ENCODE measurements at regions not wholly inside any gene's neighbourhood (a gene's known extent, or its start where the extent isn't known, plus 50 kb on each side); places are given as distances from the start of the nearest gene placed in this dataset.
"Not testable (repeated sequence)": the region's sequence is repeated elsewhere in the genome, so short reads cannot be mapped to it uniquely, and the experiment has no call there.

GRCh38 chr21:9744166-9744565 is 777.2 kb upstream of the TPTE start:
- H3K27ac ChIP-seq; H3K4me1 ChIP-seq; DNase-seq; H3K27me3 ChIP-seq; H3K4me3 ChIP-seq; H3K36me3 ChIP-seq; H3K9me3 ChIP-seq; intact Hi-C loops (cut with DNase I): not testable (repeated sequence)
- peak in 2 of 4 donors; percentile 10 to 14 for ATAC-seq
- 19% methylated on average over 4 of the region's 4 CpGs for whole genome bisulfite sequencing (ENCODE audit: insufficient coverage, low coverage, low lambda C conversion rate, missing lambda C conversion rate)

DNA sequence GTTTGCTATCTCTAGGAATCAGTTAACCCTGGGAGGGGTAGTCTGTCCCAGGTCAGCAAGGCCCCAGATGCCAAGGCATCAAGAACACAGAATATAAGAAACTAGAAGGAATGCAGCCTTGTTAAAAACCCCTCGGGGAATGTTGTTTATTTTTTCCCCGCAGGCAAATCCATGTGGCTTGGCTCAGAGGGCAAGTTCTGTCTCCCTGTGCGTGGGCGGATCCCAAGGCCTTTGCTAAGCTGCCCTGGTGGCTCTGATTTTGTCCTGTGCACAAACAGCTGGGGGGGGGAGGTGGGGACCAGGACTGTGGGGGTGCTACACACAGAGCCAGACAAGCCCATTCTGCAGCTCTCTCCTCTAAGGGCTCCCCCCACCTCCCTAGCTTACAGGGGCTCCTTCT is 776.8 kb upstream of the TPTE start:
- H3K9me3 ChIP-seq; H3K27ac ChIP-seq; H3K4me1 ChIP-seq; intact Hi-C loops (cut with DNase I); H3K36me3 ChIP-seq; DNase-seq; H3K27me3 ChIP-seq; H3K4me3 ChIP-seq: not testable (repeated sequence)
- peak in 3 of 4 donors; percentile 2 to 18 (median 5) for ATAC-seq
- 41% methylated on average over 4 of the region's 4 CpGs for WGBS (ENCODE audit: insufficient coverage, low coverage, low lambda C conversion rate, missing lambda C conversion rate)

GRCh38 chr21:9745457-9746108 is 775.8 kb upstream of the TPTE start:
- intact Hi-C loops (cut with DNase I); H3K9me3 ChIP-seq; DNase-seq; ATAC-seq; H3K27me3 ChIP-seq; H3K27ac ChIP-seq; H3K4me3 ChIP-seq; H3K36me3 ChIP-seq; H3K4me1 ChIP-seq: not testable (repeated sequence)
- WGBS (ENCODE audit: insufficient coverage, low coverage, low lambda C conversion rate, missing lambda C conversion rate) = 24% methylated on average over 9 of the region's 9 CpGs

GRCh38 chr21:9746311-9746710 is 775.1 kb upstream of the TPTE start:
- not testable (repeated sequence) for H3K9me3 ChIP-seq, DNase-seq
- 15% methylated on average over 2 of the region's 2 CpGs for WGBS (ENCODE audit: insufficient coverage, low coverage, low lambda C conversion rate, missing lambda C conversion rate)

GRCh38 chr21:9746831-9747606 is 774.4 kb upstream of the TPTE start:
- H3K27ac ChIP-seq; H3K4me1 ChIP-seq; intact Hi-C loops (cut with DNase I); H3K27me3 ChIP-seq; H3K4me3 ChIP-seq; H3K9me3 ChIP-seq; ATAC-seq; H3K36me3 ChIP-seq; DNase-seq: not testable (repeated sequence)
- 34% methylated on average over 8 of the region's 8 CpGs for WGBS (ENCODE audit: insufficient coverage, low coverage, low lambda C conversion rate, missing lambda C conversion rate)

More at GRCh38 chr21:9746311-9746710, 775.1 kb upstream of the TPTE start:
- H3K36me3 ChIP-seq; ATAC-seq; H3K4me3 ChIP-seq; intact Hi-C loops (cut with DNase I); H3K4me1 ChIP-seq; H3K27me3 ChIP-seq; H3K27ac ChIP-seq: not testable (repeated sequence)

DNA sequence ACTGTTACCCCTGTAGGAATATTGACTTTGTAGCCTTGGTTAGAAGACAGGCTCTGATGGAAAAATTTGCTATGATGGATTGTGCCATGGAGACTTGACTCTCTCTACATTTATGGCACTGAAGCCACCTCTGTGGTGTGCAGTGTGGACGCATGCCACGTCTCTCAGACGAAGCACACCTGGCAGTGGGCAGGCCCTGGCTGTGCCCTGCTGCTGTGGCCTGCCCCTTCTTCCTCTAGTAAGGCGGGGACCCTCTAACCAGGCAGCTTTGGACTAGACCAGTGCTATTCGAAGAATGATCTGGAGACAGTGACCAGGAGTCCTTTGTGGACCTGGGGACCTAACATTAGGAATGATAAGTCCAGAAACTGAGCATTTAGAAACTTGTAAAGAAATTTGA is 773.5 kb upstream of the TPTE start:
- DNase-seq; H3K36me3 ChIP-seq; intact Hi-C loops (cut with DNase I); H3K9me3 ChIP-seq; H3K4me3 ChIP-seq; H3K27me3 ChIP-seq; ATAC-seq; H3K4me1 ChIP-seq; H3K27ac ChIP-seq: not testable (repeated sequence)
- 40% methylated on average over 4 of the region's 5 CpGs for WGBS (ENCODE audit: insufficient coverage, low coverage, low lambda C conversion rate, missing lambda C conversion rate)

DNA sequence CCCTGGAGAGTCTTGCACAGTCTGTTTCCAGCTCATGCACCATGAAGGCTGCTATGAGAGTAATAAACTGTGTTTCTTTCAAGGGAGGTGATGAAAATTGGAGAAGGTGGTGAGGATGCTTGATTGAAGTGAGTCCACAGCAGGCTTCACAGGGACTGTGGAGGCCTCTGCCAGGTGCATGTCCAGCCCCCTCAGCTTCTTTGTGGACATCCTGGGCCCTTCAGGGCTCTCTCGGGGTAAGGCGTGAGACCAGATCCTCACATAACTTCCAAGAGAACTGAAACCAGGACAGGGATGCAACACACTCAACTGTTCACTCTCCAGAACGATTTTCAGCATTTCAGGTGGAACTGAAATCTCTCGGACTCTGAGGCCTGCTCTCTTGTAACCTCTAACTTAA is 772.9 kb upstream of the TPTE start:
- H3K4me1 ChIP-seq; H3K36me3 ChIP-seq; H3K27ac ChIP-seq; DNase-seq; H3K9me3 ChIP-seq; H3K27me3 ChIP-seq; ATAC-seq; intact Hi-C loops (cut with DNase I); H3K4me3 ChIP-seq: not testable (repeated sequence)
- WGBS (ENCODE audit: insufficient coverage, low coverage, low lambda C conversion rate, missing lambda C conversion rate) = 38% methylated on average over 4 of the region's 4 CpGs

- WGBS (ENCODE audit: insufficient coverage, low coverage, low lambda C conversion rate, missing lambda C conversion rate) = 45% methylated on average over 7 of the region's 7 CpGs
Measured at GRCh38 chr21:9749741-9750230, 771.6 kb upstream of the TPTE start.

More at GRCh38 chr21:9749741-9750230, 771.6 kb upstream of the TPTE start:
- H3K36me3 ChIP-seq; H3K4me3 ChIP-seq; H3K9me3 ChIP-seq; ATAC-seq; H3K27me3 ChIP-seq; H3K27ac ChIP-seq; DNase-seq; H3K4me1 ChIP-seq; intact Hi-C loops (cut with DNase I): not testable (repeated sequence)
